ENCODE measurements at regions not wholly inside any gene's neighbourhood (a gene's known extent, or its start where the extent isn't known, plus 50 kb on each side); places are given as distances from the start of the nearest gene placed in this dataset.

- Histone ChIP-seq H3K23me2 (ENCODE audit: insufficient read length, low read depth, low read length, poor library complexity, severe bottlenecking) (no peaks in the 10 kb centered on the region), H2AK5ac (ENCODE audit: insufficient read length, low read length) (no peak overlapping the region), H4K91ac (ENCODE audit: insufficient read length, low read depth, low read length) (no peak overlapping the region), H3K14ac (ENCODE audit: insufficient read depth, low read length) (no peak overlapping the region), H3K4ac (ENCODE audit: low read depth, low read length) (no peak overlapping the region), H3K18ac (ENCODE audit: insufficient read length, low read depth, low read length) (no peak overlapping the region), H3K9me3 (ENCODE audit: control insufficient read depth, low read depth, low read length) (no peaks in the 10 kb centered on the region), H3K79me2 (ENCODE audit: insufficient read depth, low read length) (no peaks in the 10 kb centered on the region), H3K27me3 (ENCODE audit: insufficient read depth, low read length) (peaks cover 3% of the 10 kb centered on the region; the same call in 1 of the 2 replicates), H3K4me2 (ENCODE audit: insufficient read depth, insufficient read length, low read length) (no peak overlapping the region), H4K20me1 (ENCODE audit: control insufficient read depth, insufficient read depth, insufficient read length) (no peaks in the 10 kb centered on the region), H3K27ac (ENCODE audit: insufficient read length, low read depth, low read length) (no peak overlapping the region), H4K8ac (replicated peaks; ENCODE audit: insufficient read length, low read depth, low read length) (no peak overlapping the region), H2BK15ac (ENCODE audit: low read depth, low read length) (no peak overlapping the region), H2BK20ac (ENCODE audit: low read depth, low read length, poor library complexity, severe bottlenecking) (no peak overlapping the region), H3T11ph (ENCODE audit: low read length) (no peak overlapping the region), H3K23ac (ENCODE audit: insufficient read length, low read depth, low read length) (no peak overlapping the region), H3K79me1 (ENCODE audit: insufficient read depth, low read depth, low read length, poor library complexity, severe bottlenecking) (no peaks in the 10 kb centered on the region), H3K56ac (ENCODE audit: insufficient read length, low read depth, low read length) (no peak overlapping the region), H2BK5ac (ENCODE audit: insufficient read length, low read length) (no peak overlapping the region), H2AFZ (ENCODE audit: low read length) (no peak overlapping the region), H3K9ac (ENCODE audit: extremely low read depth, insufficient read length, low read length) (no peak overlapping the region), H4K5ac (ENCODE audit: insufficient read length, low read depth, low read length) (no peak overlapping the region), H2BK120ac (ENCODE audit: low read depth, low read length, poor library complexity, severe bottlenecking) (no peak overlapping the region), H2BK12ac (ENCODE audit: insufficient read length, low read depth, low read length) (no peak overlapping the region), H3K4me1 (ENCODE audit: insufficient read depth, low read length) (no peaks in the 10 kb centered on the region)
- DNase-seq = no peak
- TF ChIP-seq CTCF (conservative IDR thresholded peaks at IDR 0.05) = no peak
- Mint-ChIP-seq H3K36me3 (ENCODE audit: insufficient read depth in 1 of 3, low read depth in 3 of 3) (peaks cover 0 to 5% (median 3%) of the 10 kb centered on the region in 3 experiments; a peak in 3 of 7 replicates), H3K9me3 (peaks cover 72 to 76% of the 10 kb centered on the region in 2 experiments), H3K27ac (no peak overlapping the region), H3K27me3 (ENCODE audit: low read depth) (peaks cover 99% of the 10 kb centered on the region), H3K4me1 (peaks cover 0 to 13% of the 10 kb centered on the region in 2 experiments; a peak in 2 of 4 replicates), H3K4me3 (no peak overlapping the region)
- WGBS (ENCODE audit: extremely low coverage, insufficient read length, low lambda C conversion rate) = no CpG with 5 or more reads among the region's 1 CpG
Measured at GRCh38 chrX:69253821-69254220, 88.6 kb upstream of the PJA1 start.
